Activated gamma-delta T cell (primary cell): ENCODE measurements at regions not wholly inside any gene's neighbourhood (a gene's known extent, or its start where the extent isn't known, plus 50 kb on each side); places are given as distances from the start of the nearest gene placed in this dataset.

Experiments used
- DNase-seq: peaks from one replicate; lab custom pipeline; 2025; lab: John Stamatoyannopoulos, UW

DNA sequence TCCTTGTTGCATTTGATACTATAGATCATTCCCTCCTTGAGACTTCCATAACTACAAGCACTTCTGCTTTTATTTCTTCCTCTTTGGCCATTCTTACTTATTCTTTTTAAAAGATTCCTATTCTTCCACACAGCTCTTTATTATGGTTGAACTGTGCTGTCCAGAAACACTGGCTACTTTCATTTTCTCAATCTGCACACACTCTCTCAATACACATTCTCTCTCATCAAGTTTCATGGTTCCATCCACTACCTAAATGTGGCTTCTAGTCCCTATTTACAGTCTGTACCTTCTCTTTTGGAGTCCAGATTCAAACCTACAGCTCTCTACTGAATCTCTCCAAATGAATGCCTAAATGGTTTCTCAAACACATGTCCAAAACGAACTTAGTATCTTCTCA is 214.3 kb upstream of the RSPO3 start:
- no peak for DNase-seq

DNA sequence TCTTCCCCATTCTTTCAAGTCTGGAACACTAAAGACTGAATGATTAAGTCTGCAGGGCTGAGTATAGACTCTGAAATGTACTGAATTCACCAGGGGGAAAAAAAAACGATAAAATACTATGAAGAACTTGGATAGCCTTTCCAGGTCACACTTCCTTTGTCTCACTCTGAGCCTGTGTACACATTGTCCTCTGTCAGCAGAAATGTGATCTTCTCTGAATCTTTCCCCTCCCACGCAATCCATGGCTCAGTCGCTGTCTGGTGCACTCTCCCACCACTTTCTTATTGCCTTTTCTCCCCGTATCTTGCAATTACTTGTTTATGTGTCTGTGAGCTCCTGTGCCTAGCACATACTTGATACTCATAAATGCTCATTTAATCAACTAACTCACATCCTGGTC is 212.6 kb upstream of the RSPO3 start:
- DNase-seq, result no peak

DNA sequence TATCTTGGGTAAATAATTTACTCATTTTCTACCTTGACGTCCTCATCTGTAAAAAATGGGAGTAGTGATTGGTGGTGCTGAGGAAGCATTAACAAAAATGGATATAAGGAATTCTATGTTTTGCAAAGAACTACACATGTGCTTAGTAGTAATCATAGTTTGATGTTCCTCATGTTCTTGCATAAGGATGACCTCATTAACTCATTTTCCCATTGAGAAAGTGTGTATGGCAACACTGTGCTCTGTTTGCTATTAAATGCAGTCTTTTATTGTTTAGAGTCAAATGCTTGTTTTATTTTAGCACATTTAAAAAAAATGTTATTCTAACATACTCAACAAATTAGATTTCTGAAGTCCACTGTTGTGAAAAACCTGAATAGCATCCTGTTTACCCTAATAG is 211.2 kb upstream of the RSPO3 start:
- DNase-seq, result no peak

DNA sequence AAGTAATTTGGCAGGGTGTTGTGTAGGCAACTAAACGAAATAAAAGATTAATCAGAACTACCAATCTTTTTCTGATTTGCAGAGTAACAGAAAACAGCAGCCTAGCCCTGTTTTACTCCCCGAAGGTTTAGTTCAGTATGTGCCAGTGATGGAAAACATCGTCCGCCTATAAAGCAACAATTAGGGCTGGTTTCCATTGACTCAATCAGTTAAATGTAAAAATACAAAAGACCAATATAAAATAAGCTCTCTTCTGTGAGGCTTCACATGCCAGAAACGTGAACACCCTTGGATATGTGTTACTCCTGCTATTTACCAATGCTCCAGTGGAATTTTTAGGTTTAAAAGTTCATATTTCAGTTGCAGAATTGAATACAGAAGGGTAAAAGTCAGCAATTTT is 210.5 kb upstream of the RSPO3 start:
- no peak for DNase-seq

DNA sequence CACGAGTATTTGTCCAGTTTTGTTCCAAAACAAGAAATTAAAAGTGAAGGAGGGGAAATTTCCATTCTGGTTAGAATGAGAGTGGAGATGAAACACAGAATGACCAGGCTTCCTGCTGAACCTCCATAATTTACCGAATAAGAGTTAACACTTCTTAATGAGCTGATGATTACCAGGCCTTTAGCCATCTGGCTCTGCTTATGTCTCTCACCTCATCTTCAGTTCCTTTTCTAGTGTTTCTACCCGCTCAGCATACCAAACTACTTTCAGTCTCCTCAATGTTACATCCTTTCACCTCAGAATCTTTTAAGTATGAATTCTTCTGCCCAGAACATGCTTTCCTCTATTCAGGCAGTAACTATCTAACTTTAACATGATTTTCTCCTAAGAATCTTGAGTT is 209.0 kb upstream of the RSPO3 start:
- no peak for DNase-seq

DNA sequence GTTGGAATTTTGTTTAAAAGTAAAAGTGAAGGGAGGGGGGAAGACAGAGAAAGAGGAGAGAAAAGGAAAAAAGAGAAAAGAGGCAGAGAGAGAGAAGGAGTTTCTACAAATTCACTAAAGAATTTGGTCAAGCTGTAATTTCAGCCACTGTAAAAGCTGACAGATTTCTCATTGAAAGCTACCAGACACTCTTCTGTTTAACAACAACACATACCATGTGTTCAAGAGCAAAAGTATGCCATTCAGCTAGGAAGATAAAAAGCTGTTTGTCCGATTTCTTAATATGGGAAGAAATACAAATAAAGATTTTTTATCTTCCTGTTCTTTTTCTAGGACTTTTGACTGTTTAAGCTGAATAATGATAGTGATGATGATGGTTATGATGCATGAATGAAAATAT is 204.8 kb upstream of the RSPO3 start:
- no peak for DNase-seq

DNA sequence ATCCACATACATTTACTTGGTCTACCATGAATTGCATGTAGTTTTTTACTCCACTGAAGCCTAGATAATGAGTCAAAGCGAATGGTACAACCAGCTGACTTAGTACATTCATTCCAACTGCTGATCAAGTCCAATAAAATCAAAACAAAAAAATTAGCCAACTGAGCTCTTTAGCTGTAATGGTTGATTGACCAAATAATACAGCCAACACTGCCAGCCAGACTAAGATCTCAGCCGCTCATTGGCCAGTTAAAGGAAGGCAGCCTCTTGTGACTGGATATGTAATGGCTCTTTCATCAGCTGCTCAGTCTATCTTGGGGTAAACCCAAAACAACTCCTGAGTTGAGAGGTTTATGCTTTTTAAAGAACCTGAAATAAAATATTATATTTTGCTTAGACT is 204.3 kb upstream of the RSPO3 start:
- no peak for DNase-seq

DNA sequence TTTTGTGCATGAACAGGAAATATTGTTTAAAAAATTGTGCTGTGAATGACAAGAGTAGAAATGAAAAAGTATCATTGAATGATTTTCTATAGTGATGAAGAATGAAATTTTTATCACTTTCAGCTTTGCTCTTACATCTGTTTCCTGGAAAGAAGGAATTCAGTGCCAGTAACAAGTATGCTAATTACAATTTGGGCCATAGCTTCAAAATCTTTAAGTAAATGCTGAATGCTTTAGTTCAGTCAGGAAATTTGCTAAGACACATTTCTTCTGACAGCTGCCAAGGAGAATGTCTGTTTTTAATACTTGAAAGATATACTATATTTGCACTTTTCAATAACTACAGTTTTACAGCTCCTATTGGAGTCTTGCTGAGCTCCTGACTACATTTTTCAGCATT is 203.7 kb upstream of the RSPO3 start:
- no peak for DNase-seq

DNA sequence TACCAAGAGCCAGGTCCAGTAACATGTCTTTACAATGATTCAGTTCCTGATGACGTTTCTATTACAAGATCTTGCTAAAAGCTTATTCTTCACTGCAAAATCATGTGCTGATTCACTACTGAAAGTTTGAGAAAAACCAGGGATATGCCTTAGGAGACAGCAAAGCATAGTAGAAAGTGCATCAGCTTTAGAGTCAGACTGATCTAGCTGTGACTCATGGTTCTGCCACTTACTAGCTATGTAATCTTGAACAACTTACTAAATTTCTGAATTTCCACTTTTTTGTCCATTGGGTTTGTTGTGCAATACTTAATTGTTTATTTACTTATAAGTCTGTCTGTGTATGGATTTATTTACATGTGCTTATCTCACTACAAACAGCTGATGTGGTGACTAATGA is 198.5 kb upstream of the RSPO3 start:
- no peak for DNase-seq

DNA sequence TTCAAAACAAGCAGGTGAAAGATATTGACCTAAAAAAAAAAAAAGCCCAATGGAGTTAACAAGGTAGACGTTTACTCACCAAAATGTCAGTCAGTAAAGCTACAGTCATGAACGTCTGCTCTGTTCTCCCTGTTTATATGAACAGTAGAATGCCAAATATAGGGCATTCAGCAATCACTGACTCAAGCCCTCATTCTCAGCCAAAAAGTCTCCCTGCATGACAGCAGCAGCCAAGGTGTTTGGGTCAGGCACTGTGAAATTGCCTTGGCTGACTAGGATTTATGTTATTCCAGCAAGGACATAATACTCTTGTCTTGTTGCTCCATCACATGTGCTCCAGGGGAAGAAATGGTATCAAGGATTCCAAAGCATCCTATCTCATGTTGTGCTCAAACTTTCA is 194.7 kb upstream of the RSPO3 start:
- no peak for DNase-seq

DNA sequence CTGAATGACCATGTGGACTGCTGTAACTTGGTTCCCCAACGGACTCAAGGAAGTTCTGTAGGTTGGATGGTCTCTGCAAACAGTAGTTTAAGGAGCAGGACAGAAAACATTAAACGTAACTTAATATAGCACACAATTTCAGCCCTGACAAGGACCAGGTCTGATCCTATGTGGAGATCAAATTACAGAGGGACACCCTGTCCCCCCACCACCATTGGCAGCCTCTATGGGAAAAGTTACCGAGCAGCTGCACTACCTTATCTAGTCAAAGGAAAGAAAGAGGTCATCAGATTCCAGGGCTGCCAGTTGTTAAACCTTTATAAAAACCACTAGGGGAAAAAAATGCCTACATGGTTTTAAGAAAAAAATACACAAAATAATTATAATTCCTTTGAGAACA is 191.5 kb upstream of the RSPO3 start:
- no peak for DNase-seq

DNA sequence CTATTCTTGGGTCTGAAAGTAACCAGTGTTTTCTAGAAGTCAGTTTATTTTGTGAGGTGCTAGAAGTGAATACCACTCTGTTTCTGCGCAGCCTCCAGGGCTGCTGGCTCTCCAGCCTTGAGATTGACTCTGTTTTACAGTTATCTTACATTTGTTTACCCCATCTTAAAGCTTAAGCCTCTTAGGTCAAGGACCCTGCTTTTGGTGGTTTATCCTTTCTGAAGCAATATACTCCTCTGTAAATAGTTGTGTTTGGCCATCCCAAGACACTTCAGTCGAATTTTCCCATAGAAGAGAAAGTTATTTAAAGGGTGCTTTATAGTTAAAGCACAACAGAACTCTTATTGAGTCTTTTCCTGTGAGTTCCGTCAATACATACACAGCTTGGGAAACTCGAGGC is 190.6 kb upstream of the RSPO3 start:
- no peak for DNase-seq

DNA sequence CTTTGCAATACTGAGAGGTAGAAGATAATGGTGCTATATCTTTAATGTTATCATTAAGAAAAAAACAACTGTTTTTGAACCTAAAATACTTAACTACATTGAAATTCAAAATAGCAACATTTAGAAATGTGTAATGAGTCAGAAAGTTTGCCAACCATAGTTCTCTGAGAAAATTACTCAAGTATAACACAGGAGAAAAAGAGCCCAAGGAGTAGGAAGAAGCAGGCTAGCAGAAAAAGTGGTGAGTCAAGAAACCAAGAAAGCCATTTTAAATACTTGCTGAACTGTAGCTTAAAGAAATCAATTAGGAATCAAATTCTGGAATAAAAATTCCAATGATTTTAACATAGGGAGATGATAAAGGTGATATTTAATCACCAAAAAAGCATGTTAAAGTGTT is 181.0 kb upstream of the RSPO3 start:
- DNase-seq, result no peak

DNA sequence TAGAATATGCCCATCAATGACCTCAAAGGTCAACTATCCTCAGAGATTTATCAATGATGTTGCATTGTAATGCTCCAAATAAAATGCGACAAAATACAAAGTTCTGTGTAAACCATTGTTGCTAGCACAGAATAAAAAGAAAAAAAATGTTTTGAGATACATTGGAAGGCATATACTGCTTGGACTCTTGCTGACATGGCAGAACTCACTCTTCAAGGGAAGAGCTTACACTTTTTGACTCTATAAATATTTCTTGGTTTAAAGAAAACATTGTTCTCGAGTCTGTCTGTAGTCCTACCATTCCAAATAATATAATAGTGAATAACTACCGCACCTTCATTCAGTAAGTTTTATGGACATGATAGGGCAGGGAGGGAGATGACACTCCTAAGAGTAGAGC is 178.7 kb upstream of the RSPO3 start:
- no peak for DNase-seq

DNA sequence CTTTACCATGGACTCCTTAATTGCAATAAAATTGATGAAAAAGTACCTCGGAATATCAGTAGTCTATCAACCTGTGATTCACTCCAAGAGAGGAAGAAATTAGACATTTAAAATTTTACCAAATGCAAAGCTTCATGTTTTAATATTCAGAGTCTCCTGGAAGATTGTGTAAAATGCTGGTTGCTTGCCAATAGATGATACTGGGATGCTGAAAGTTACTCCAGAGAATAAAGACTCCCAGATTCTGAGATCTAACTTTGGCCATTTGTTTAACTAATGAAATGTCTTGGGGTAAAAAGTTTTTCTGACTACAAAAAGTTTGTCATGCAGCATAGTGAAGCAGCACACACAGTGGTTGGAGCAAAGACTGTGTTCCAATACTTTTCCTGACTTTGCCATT is 176.7 kb upstream of the RSPO3 start:
- DNase-seq, result no peak

DNA sequence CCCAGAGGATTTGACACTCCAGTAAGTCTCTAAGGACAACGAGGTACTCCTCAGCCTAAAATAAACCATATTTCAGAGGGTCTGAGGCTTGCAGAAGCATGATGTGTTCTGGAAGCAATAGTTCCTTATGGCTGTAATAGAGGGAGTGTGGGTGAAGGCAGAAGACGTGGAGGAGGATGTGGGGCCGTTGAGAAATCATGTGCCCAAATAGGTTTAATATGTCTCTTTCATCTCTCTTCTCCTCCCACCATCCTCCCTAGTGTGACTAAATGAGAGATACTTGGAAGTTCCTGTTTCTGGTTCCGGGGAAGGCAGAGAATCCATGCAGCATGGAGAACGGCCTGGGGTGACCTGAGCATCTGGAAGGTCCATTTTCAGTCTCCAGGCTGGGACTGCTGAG is 174.0 kb upstream of the RSPO3 start:
- DNase-seq, result no peak

DNA sequence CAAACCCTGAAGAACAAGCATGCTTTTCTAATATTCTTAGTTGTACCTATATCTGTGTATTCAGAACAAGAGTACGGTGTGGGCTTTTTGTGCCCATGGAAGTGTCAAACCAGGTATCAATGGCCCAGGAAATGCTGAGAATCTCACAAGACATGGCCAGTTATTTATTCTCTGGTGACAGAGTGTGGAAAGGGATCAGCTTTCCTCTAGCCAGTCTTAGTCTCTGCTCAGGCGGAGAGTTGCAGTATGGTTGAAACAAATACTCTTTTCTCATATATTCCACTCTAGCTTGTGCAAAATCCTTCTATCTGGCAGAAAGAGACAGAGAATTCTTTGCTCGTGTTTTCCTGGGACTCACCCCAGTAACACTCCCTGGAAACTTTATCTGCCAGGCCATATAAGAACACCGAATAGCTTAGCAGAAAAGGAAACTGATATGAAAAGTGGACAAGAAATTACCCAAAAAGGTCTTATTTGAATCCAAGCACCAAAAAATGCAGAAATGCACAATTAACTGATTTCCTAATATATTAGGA is 173.3 kb upstream of the RSPO3 start:
- DNase-seq, result no peak

DNA sequence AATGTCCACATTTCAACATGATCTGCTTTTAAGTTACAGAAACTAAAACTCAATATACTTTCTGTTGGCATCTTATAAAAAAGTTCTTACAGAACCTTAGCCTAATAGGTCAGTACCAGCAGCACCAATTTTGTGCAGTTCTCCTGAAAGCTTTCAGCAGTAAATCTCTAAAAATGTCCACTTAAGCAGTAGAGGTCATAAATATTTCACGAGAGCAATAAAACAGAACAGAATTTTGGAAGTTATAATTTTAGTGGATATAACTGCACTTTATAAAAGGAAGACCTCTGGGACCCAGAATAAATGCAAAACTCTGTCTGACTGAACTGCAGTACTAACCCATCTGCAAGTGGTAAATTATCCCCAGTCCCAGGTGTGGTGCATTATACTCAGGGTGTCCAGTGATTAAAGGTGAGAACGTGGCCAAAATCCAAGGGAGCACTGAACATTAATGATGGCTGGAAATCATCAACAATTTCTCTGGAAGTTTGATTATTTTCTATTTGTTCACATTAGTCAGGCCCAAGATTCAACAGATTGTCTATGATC is 172.6 kb upstream of the RSPO3 start:
- no peak for DNase-seq

DNA sequence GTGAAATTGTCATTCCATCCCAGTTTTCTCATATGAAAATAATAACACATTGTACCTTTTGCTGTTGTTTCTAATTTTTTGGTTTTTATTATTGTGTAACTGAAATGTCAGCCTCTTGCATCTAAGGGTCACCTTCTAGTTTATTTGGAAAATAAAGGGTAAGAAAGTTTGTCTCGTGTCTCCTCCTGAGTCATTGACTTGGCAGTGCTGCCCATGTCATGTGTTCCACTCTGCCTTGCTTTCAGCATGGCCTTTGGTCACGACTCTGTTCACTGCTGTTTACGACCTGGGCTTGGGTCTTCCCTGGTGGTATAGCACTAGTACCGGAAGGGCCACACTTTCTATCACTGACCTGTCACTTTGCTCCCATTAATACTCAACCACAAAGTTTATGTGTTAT is 171.4 kb upstream of the RSPO3 start:
- no peak for DNase-seq

DNA sequence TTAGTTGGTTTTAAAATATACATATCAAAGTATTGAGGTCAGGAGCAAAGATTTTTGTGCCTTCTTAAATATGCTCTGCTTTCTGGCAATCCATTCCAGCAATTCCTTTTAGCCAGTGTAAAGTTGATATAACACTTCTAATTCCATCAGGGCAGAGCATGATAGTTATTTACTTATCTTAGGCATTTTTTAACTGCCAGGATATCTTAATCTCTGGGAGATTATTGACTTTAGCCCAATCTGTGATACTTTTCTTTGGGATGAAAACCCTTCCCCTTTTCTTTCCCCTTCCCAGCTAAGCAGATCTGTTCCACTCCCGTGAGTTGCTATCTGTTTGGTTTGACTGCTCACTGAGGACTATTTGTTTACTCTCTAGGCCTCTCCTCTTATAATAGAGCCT is 168.7 kb upstream of the RSPO3 start:
- no peak for DNase-seq

DNA sequence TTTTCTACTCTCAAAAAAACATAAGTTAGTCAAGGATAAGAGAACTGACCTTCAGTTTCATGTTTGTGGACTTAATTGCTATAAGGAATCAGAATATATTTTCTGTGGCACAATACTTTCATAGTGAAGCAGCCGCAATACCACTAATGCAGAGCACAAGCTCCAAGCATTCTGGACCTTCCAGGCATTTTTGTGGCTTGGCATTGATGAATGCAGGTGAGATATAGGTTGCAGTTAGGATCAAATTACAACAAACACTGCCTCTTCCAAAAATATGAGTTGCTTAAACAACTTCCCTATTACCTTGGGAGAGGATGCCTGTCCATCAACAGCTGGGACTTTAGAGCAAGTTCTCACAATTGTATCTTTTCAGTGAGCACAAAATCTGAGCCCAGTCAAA is 162.8 kb upstream of the RSPO3 start:
- no peak for DNase-seq

DNA sequence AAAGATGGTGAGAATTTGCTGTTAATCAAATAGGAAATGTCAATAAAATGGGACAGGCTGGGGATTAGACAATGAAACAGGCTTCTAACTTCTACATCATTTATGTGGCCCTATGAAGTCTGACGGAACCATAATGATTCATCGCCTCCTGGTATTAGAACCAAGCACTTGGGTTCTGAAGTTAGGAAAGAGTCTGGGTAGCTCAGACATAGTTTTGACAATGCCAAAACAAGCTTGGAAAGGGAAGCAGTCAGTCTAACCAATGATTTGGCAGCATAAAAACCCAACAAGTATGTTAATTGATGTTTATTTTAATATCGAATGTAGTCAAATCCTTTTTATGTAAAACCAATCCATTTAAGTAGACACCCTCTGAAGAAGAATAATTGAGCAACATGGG is 160.8 kb upstream of the RSPO3 start:
- no peak for DNase-seq

DNA sequence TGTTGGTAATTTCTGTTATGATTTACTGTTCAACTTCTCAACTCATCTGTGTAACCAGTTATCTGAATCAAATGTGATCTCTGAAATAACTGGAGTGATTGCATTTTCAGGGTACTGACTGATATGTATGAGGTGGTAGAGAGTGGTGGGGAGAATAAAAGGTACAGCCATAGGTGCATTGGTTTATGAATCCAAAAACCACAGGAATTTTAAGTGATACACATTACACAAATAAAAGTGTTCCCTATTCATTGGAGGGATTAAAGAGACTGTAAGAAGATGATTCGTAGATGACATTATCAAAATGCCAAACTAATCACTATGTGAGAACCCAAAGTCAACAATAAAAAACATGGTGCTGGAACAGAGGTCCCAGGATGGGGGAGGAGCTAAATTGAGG is 158.7 kb upstream of the RSPO3 start:
- DNase-seq, result no peak

DNA sequence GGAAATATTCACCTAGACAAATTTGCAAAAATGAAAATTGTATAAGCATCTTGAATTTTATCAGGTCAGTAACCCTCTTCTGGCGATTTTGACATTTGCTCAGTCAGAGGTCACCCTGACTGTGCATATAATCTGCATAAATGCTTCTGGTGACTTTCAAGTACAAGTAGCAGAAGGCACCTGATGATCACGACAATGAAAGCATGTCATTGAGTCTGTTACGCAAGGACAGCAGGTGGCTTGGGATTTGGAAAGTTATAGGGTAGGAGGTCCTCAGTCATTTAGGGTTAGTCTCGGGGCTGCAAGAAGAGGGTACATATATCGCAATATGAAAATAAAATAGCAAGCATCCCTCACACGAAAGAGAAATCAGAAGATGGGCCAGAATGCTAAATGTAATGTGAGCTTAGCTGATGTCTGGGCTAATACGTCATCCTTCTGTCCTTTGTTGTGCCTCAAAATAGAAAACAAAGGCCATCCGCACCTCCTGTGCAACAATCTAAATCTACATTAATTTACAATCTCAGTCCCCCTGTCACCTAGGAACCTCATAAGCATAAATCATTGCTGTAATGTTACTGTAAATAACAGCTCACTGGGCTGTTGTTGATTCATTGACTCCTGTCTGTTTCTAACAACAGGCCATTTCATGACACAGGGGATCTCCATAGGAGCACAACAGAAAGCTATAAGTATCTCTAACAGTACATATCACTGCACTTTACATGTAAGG is 155.2 kb upstream of the RSPO3 start:
- DNase-seq, result no peak
